Psoas muscle (tissue), 7 donors: ENCODE measurements at regions not wholly inside any gene's neighbourhood (a gene's known extent, or its start where the extent isn't known, plus 50 kb on each side); places are given as distances from the start of the nearest gene placed in this dataset.
A peak's percentile ranks its signal among the peaks of the same experiment; 100 is the strongest.

Experiments
- ATAC-seq, 4 donors: fragments of 200-7000 bp; cut with Tn5 transposase; one replicate each; pipeline ENCODE4 v1.9.1; 2020; ENCODE audit warnings: moderate library complexity in 3 of 4, mild to moderate bottlenecking in 2 of 4
- DNase-seq, 2 donors: peaks; one replicate each; pipeline ENCODE4 v3.0.0-alpha.2; 2020
- H3K27ac ChIP-seq: fragments of 200-600 bp; one replicate; pipeline ENCODE4 v1.8.0; 2022
- H3K27me3 ChIP-seq, 3 donors: fragments of 200-600 bp in 1 of 3; one replicate each; pipeline versions ENCODE4 v1.6.1 to v1.8.0; 2013 to 2022; ENCODE audit warnings: low read length in 2 of 3, mild to moderate bottlenecking in 2 of 3, moderate library complexity in 1 of 3; ENCODE audit not compliant: insufficient read depth in 3 of 3
- H3K36me3 ChIP-seq, 2 donors: fragments of 200-600 bp in 1 of 2; one replicate each; pipeline versions ENCODE4 v1.6.1 to v1.8.0; 2013 to 2022; ENCODE audit warnings: low read depth in 1 of 2, mild to moderate bottlenecking in 1 of 2, moderate library complexity in 1 of 2; ENCODE audit not compliant: insufficient read depth in 1 of 2
- H3K4me1 ChIP-seq: fragments of 200-600 bp; one replicate; pipeline ENCODE4 v1.8.0; 2022
- H3K4me3 ChIP-seq: fragments of 200-600 bp; one replicate; pipeline ENCODE4 v1.8.0; 2022; ENCODE audit warnings: mild to moderate bottlenecking
- H3K9me3 ChIP-seq: fragments of 200-600 bp; one replicate; pipeline ENCODE4 v1.8.0; 2022
- WGBS, 3 donors: extraction: QIAGEN DNeasy Blood & Tissue Kit; methylation state at CpG; one replicate each; pipeline versions ENCODE4 v1.1.6 to v1.1.7; 2013; 5-methylcytosine and 5-hydroxymethylcytosine counted together
- intact Hi-C, 2 donors: fragments of 100-400 bp; cut with DNase I; formaldehyde crosslinking; loops; one replicate each; pipeline versions ENCODE4 v1.11.0 to v1.14.2; 2022
- TF ChIP-seq, protein P1 (sequence below): fragments of 200-600 bp; IDR thresholded peaks from one replicate; pipeline ENCODE4 v1.8.0; 2022; ENCODE audit warnings: antibody characterized with exemption
- donor health status: healthy with polysubstance abuse.
- donor health status: DM: no; HTN: no; CAD: no; lungs with moderate emphysema.
- donor health status: Bipolar disorder and iron deficiency.
- donor health status: healthy.
- donor health status: DM: yes; HTN: yes; CAD: no.
- donor health status: DM: no; HTN: no; CAD: no.
- donor health status: DM: yes; HTN: yes; CAD: no.

DNA sequence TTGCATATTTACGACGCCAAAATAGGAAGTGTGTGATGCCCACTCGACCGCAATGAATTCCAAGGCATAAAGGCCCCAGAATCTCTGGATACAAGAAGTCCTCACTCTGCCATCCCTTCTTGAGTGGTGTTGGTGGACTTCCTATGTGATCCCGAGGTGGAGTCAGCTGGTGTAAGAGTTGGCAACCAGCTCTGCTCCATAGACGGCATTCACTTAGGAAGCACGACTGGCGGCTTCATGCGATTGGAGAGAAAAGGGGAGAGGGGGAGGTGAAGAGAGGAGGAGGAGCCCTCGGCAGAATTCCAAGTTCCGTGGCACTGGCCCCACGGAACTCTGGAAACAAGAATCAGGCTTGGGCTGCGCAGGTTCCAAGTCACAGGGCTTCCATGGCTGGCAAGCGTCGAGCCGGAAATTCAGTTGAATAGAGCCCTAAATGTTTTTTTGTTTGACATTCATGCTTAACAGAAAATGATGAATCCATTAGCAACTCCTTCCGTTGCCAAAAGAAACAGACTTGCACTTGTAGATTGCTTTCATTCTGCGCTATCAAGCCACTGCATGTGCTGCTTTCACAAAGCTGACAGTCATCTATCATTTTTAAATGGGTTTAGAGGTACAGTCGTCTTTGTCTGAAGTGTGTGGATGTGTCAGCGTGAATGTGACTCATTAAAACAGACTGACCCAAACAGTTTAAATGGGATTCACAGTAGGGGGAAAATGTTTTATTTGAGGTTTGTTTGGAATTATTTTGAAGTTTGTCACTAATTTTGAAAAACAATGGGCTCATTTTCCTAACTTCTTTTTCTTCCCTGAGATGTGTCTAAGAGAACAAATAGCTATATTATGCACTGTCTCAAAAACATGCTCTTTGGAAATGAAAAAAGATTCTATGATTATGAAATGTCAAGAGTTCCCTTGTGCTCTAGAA, 428.3 kb upstream of the ATP11B start:
- TF ChIP-seq, protein P1, sequence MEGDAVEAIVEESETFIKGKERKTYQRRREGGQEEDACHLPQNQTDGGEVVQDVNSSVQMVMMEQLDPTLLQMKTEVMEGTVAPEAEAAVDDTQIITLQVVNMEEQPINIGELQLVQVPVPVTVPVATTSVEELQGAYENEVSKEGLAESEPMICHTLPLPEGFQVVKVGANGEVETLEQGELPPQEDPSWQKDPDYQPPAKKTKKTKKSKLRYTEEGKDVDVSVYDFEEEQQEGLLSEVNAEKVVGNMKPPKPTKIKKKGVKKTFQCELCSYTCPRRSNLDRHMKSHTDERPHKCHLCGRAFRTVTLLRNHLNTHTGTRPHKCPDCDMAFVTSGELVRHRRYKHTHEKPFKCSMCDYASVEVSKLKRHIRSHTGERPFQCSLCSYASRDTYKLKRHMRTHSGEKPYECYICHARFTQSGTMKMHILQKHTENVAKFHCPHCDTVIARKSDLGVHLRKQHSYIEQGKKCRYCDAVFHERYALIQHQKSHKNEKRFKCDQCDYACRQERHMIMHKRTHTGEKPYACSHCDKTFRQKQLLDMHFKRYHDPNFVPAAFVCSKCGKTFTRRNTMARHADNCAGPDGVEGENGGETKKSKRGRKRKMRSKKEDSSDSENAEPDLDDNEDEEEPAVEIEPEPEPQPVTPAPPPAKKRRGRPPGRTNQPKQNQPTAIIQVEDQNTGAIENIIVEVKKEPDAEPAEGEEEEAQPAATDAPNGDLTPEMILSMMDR = no peak
- Histone ChIP-seq H3K4me3 (no peak overlapping the region), H3K27me3 (no peaks in the 10 kb centered on the region), H3K27ac (no peak overlapping the region), H3K36me3 (no peaks in the 10 kb centered on the region), H3K9me3 (no peaks in the 10 kb centered on the region), H3K4me1 (no peaks in the 10 kb centered on the region)
- intact Hi-C loops = no loop called here
- no peak for ATAC-seq
- DNase-seq = peak in 1 of 2 donors; percentile 14
- 46 to 74% (median 59%) methylated on average over 20 of the region's 20 CpGs for WGBS, 3 donors

DNA sequence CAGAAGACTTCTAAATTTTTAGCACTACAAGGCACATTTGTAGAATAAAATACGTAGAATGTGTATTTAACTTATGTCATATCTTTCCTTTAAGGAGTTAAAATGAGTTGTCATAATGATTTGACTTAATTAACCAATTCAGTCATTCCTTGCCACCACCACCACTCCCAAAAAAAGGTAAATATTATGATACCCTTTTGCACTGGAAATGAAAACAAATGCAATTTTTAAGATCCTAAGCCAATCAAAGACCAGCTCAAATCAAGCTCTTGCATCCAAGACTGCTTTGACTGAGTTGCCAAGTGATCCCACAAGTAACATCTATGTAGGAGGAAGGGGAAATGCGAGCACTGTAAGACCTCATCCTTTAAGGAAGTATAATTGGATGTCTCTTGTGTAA, 426.6 kb upstream of the ATP11B start:
- no peak for ATAC-seq
- Histone ChIP-seq H3K27ac (no peak overlapping the region), H3K9me3 (no peaks in the 10 kb centered on the region), H3K27me3 (no peaks in the 10 kb centered on the region), H3K4me1 (no peaks in the 10 kb centered on the region), H3K36me3 (no peaks in the 10 kb centered on the region), H3K4me3 (no peak overlapping the region)
- TF ChIP-seq, protein P1 = no peak
- DNase-seq = no peak
- WGBS, 3 donors = 80 to 84% (median 81%) methylated on average over 2 of the region's 2 CpGs
- intact Hi-C loops = no loop called here

DNA sequence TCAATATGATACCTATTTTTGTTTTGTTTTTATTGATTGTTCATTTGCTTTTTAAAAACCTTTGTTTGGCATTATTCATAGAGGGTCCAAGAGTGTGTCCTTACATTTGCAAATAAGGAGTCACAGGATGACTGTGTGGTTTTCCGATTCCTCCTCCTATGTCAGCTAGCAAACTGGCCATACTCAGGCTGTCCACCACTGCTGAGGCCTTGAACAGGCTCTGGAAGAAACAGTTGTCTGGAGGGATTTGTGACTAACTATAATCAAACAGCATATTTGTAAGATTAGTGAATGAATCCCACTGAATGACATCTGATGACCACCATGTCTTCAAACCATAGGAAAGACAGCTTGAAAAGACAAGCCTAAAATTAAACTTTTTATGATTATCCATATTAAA, 423.4 kb upstream of the ATP11B start:
- TF ChIP-seq, protein P1 = no peak
- Histone ChIP-seq H3K36me3 (no peaks in the 10 kb centered on the region), H3K4me1 (no peaks in the 10 kb centered on the region), H3K27ac (no peak overlapping the region), H3K9me3 (no peaks in the 10 kb centered on the region), H3K4me3 (no peak overlapping the region), H3K27me3 (no peaks in the 10 kb centered on the region)
- ATAC-seq = no peak
- no peak for DNase-seq
- WGBS, 3 donors = 95 to 99% (median 96%) methylated on average over 1 of the region's 1 CpG
- intact Hi-C loops = no loop called here

DNA sequence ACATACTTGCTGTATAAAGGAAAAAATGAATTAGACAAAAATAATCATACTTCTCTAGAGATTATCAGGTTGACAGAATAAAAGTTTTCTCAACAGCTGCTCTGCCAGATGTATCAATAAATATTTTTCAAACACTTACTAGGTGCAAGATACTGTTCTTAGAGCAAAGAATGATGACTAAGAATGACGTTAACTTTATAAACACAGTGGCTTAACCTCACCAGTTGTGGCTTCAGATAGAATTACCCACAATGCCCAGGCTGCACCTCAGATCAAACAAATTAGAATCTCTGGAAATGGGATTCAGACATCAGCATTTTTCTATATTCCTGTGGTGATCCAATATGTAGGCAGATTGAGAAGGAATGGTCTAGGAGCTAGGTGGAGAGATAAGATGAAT, 422.4 kb upstream of the ATP11B start:
- WGBS, 3 donors = 36 to 45% (median 44%) methylated on average over 1 of the region's 1 CpG
- Histone ChIP-seq H3K36me3 (no peaks in the 10 kb centered on the region), H3K27me3 (no peaks in the 10 kb centered on the region), H3K4me1 (no peaks in the 10 kb centered on the region), H3K4me3 (no peak overlapping the region), H3K27ac (no peak overlapping the region), H3K9me3 (no peaks in the 10 kb centered on the region)
- intact Hi-C loops = no loop called here
- TF ChIP-seq, protein P1 = no peak
- DNase-seq = no peak
- no peak for ATAC-seq

DNA sequence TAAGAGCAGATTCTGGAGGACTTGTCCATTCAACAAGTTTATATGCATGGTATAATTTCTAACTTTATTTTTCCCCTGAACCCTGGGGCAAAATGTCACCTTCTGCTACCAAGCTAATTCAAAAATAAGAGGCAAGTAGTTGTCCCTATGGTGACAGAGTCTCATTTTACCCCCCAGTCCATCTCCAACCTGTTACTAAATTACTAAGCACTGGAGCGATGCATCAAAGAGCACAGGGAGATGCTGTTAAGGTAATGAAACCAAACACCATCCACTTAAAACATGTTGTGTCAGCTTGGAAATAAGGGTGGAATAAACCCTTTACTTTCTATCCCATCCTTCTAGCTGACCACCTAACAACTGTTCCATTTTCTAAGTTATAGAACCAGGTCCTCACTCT, 417.4 kb upstream of the ATP11B start:
- Histone ChIP-seq H3K4me3 (no peak overlapping the region), H3K36me3 (no peaks in the 10 kb centered on the region), H3K27me3 (no peaks in the 10 kb centered on the region), H3K9me3 (no peaks in the 10 kb centered on the region), H3K27ac (no peak overlapping the region), H3K4me1 (no peaks in the 10 kb centered on the region)
- TF ChIP-seq, protein P1 = no peak
- intact Hi-C loops = no loop called here
- ATAC-seq = no peak
- 79 to 96% (median 86%) methylated on average over 1 of the region's 1 CpG for WGBS, 3 donors
- DNase-seq = no peak
